HEK293 (cell line): ENCODE measurements at regions not wholly inside any gene's neighbourhood (a gene's known extent, or its start where the extent isn't known, plus 50 kb on each side); places are given as distances from the start of the nearest gene placed in this dataset.

ENCODE experiments used
- CTCF ChIA-PET: fragments of 350-600 bp; formaldehyde crosslinking; extraction: SDS; loops from one replicate; lab custom pipeline; 2021; ENCODE audit warnings: antibody characterized with exemption; lab: Yijun Ruan, JAX
- POLR2A ChIA-PET: fragments of 300-600 bp; formaldehyde crosslinking; extraction: SDS; loops from one replicate; lab custom pipeline; 2020; ENCODE audit warnings: antibody characterized with exemption, inconsistent platforms; lab: Yijun Ruan, JAX
- H3K27ac ChIP-seq: fragments of 200-500 bp; sonication (Bioruptor generic); 2 replicates; pipeline ENCODE4 v1.5.1; 2014; ENCODE audit warnings: low read depth, low read length, control low read depth, inconsistent platforms; ENCODE audit errors: extremely low read depth
- H3K36me3 ChIP-seq, 2 experiments: fragments of 200-500 bp in 1 of 2; sonication (Bioruptor generic) in 1 of 2; 1 replicate in 1 of 2; 2 replicates in 1 of 2; pipeline ENCODE4 v1.5.1; 2014 to 2017; ENCODE audit warnings: inconsistent platforms in 2 of 2, low read length in 2 of 2; ENCODE audit not compliant: control insufficient read depth in 2 of 2, insufficient read depth in 1 of 2
- H3K4me1 ChIP-seq: fragments of 200-500 bp; sonication (Bioruptor generic); 2 replicates; pipeline ENCODE4 v1.5.1; 2014; ENCODE audit warnings: mild to moderate bottlenecking, low read length, inconsistent platforms; ENCODE audit not compliant: control insufficient read depth, insufficient read depth
- H3K4me3 ChIP-seq: 2 replicates; pipeline ENCODE4 v1.5.1; 2011; ENCODE audit warnings: low read depth, mild to moderate bottlenecking, control low read depth, low read length, moderate library complexity
- H3K9me3 ChIP-seq: fragments of 200-500 bp; sonication (Bioruptor generic); 2 replicates; pipeline ENCODE4 v1.5.1; 2014; ENCODE audit warnings: low read depth, low read length, inconsistent platforms; ENCODE audit not compliant: control insufficient read depth, insufficient read depth
- GLIS1 ChIP-seq: fragments of 450-650 bp; formaldehyde crosslinking; IDR thresholded peaks from 2 replicates; pipeline ENCODE4 v1.5.1; 2016; ENCODE audit warnings: missing biosample characterization, missing genetic modification characterization
- KLF10 ChIP-seq: fragments of 450-650 bp; IDR thresholded peaks from 2 replicates; pipeline ENCODE4 v1.5.1; 2018; ENCODE audit warnings: missing biosample characterization, mild to moderate bottlenecking, missing genetic modification characterization
- PBX3 ChIP-seq: sonication (generic); formaldehyde crosslinking; IDR thresholded peaks from 2 replicates; pipeline ENCODE4 v1.8.1; 2022; ENCODE audit warnings: mild to moderate bottlenecking, moderate library complexity, missing genetic modification reagents
- SCRT2 ChIP-seq: fragments of 450-650 bp; formaldehyde crosslinking; IDR thresholded peaks from 2 replicates; pipeline ENCODE4 v1.5.1; 2016; ENCODE audit warnings: missing biosample characterization, missing genetic modification characterization
- SP7 ChIP-seq: fragments of 450-650 bp; formaldehyde crosslinking; IDR thresholded peaks from 2 replicates; pipeline ENCODE4 v1.5.1; 2016; ENCODE audit warnings: missing biosample characterization, missing genetic modification characterization
- TRIM28 ChIP-seq: IDR thresholded peaks from 2 replicates; pipeline ENCODE4 v1.6.1; 2011; ENCODE audit warnings: low read length, control low read depth, borderline replicate concordance
- WT1 ChIP-seq: fragments of 450-650 bp; formaldehyde crosslinking; IDR thresholded peaks from 2 replicates; pipeline ENCODE4 v1.5.1; 2016; ENCODE audit warnings: missing biosample characterization, missing genetic modification characterization
- YY1 ChIP-seq: fragments of 450-650 bp; formaldehyde crosslinking; IDR thresholded peaks from 2 replicates; pipeline ENCODE4 v1.5.1; 2018; ENCODE audit warnings: missing biosample characterization, missing genetic modification characterization
- ZBTB17 ChIP-seq: fragments of 450-650 bp; formaldehyde crosslinking; IDR thresholded peaks from 2 replicates; pipeline ENCODE4 v1.5.1; 2016; ENCODE audit warnings: missing biosample characterization, missing genetic modification characterization
- ZFHX2 ChIP-seq: fragments of 450-650 bp; formaldehyde crosslinking; conservative IDR thresholded peaks from 2 replicates; pipeline ENCODE4 v1.5.1; 2016; ENCODE audit warnings: missing biosample characterization, missing genetic modification characterization
- ZNF133 ChIP-seq: fragments of 450-650 bp; formaldehyde crosslinking; IDR thresholded peaks from 2 replicates; pipeline ENCODE4 v1.5.1; 2016; ENCODE audit warnings: missing biosample characterization, missing genetic modification characterization
- ZNF174 ChIP-seq: fragments of 450-650 bp; formaldehyde crosslinking; IDR thresholded peaks from 2 replicates; pipeline ENCODE4 v1.5.0; 2017; ENCODE audit warnings: missing biosample characterization, mild to moderate bottlenecking, missing genetic modification characterization
- ZNF202 ChIP-seq: fragments of 450-650 bp; formaldehyde crosslinking; IDR thresholded peaks from 2 replicates; pipeline ENCODE4 v1.5.1; 2016; ENCODE audit warnings: missing biosample characterization, missing genetic modification characterization, borderline replicate concordance
- ZNF302 ChIP-seq: fragments of 450-650 bp; formaldehyde crosslinking; IDR thresholded peaks from 2 replicates; pipeline ENCODE4 v1.5.1; 2016; ENCODE audit warnings: missing biosample characterization, missing genetic modification characterization, low read depth
- ZNF350 ChIP-seq: fragments of 450-650 bp; formaldehyde crosslinking; IDR thresholded peaks from 2 replicates; pipeline ENCODE4 v1.5.0; 2017; ENCODE audit warnings: missing biosample characterization, mild to moderate bottlenecking, missing genetic modification characterization
- ZNF514 ChIP-seq: fragments of 450-650 bp; formaldehyde crosslinking; IDR thresholded peaks from 2 replicates; pipeline ENCODE4 v1.5.1; 2016; ENCODE audit warnings: missing biosample characterization, missing genetic modification characterization
- ZNF555 ChIP-seq: fragments of 450-650 bp; formaldehyde crosslinking; conservative IDR thresholded peaks from 2 replicates; pipeline ENCODE4 v1.5.1; 2017; ENCODE audit warnings: missing biosample characterization, mild to moderate bottlenecking, missing genetic modification characterization, inconsistent platforms
- ZNF626 ChIP-seq: fragments of 450-650 bp; sonication (Bioruptor Pico); formaldehyde crosslinking; IDR thresholded peaks from 2 replicates; pipeline ENCODE4 v1.5.1; 2018; ENCODE audit warnings: missing biosample characterization, missing genetic modification characterization, inconsistent platforms
- ZNF645 ChIP-seq: fragments of 450-650 bp; formaldehyde crosslinking; IDR thresholded peaks from 2 replicates; pipeline ENCODE4; 2016; ENCODE audit warnings: missing biosample characterization, missing genetic modification characterization
- ZNF658 ChIP-seq: fragments of 450-650 bp; formaldehyde crosslinking; IDR thresholded peaks from 2 replicates; pipeline ENCODE4; 2016; ENCODE audit warnings: missing biosample characterization, missing genetic modification characterization
- ZNF701 ChIP-seq: fragments of 450-650 bp; formaldehyde crosslinking; IDR thresholded peaks from 2 replicates; pipeline ENCODE4 v1.5.1; 2016; ENCODE audit warnings: missing biosample characterization, missing genetic modification characterization
- ZSCAN23 ChIP-seq: fragments of 450-650 bp; formaldehyde crosslinking; IDR thresholded peaks from 2 replicates; pipeline ENCODE4 v1.5.1; 2016; ENCODE audit warnings: missing biosample characterization, missing genetic modification characterization
- ZXDB ChIP-seq: fragments of 450-650 bp; formaldehyde crosslinking; IDR thresholded peaks from 2 replicates; pipeline ENCODE4 v1.5.1; 2016; ENCODE audit warnings: missing biosample characterization, missing genetic modification characterization

GRCh38 chr11:95322539-95322938, 91.5 kb upstream of the SESN3 start:
- no peak overlapping the region for H3K4me3 ChIP-seq
- no peaks in the 10 kb centered on the region for H3K36me3 ChIP-seq
- no peak overlapping the region for H3K27ac ChIP-seq
- H3K4me1 ChIP-seq, result no peaks in the 10 kb centered on the region
- TF ChIP-seq ZSCAN23 (tag by site-specific recombination), result no peak
- TF ChIP-seq ZNF350 (tag by site-specific recombination), result no peak
- TF ChIP-seq GLIS1 (tag by site-specific recombination), result peak; percentile 83
- TF ChIP-seq ZFHX2 (tag by site-specific recombination), result 0 out of 2 replicates have a peak, but pooled peaks have one; percentile 8
- ChIA-PET CTCF (interaction anchor here (1.4 kb wide), 1 partner anchor 16 kb away, joined by 4 read pairs; no protein-coding TSS in a partner anchor), POLR2A (no interaction called here)
- H3K9me3 ChIP-seq, result no peaks in the 10 kb centered on the region

GRCh38 chr11:95318498-95318897, 87.5 kb upstream of the SESN3 start:
- TF ChIP-seq ZBTB17 (no peak), SP7 (no peak), ZNF302 (tag by site-specific recombination) (no peak), ZNF626 (no peak), ZNF514 (tag by site-specific recombination) (no peak), WT1 (no peak), ZNF701 (tag by site-specific recombination) (no peak), ZNF658 (no peak), ZNF174 (tag by site-specific recombination) (no peak), KLF10 (tag by site-specific recombination) (no peak), GLIS1 (tag by site-specific recombination) (no peak), ZNF555 (tag by site-specific recombination) (no peak), ZNF202 (no peak), YY1 (tag by site-specific recombination) (no peak), ZXDB (tag by site-specific recombination) (no peak), ZNF645 (no peak), PBX3 (CRISPR knock-in tag) (no peak)
- Histone ChIP-seq H3K36me3 (no peaks in the 10 kb centered on the region), H3K9me3 (no peaks in the 10 kb centered on the region), H3K27ac (no peak overlapping the region), H3K4me1 (no peaks in the 10 kb centered on the region), H3K4me3 (no peak overlapping the region)
- ChIA-PET CTCF (no interaction called here), POLR2A (interaction anchor here (1.3 kb wide), 1 partner anchor 86 kb away, joined by 3 read pairs; no protein-coding TSS in a partner anchor)

- no peak overlapping the region for H3K4me3 ChIP-seq
- POLR2A ChIA-PET, result no interaction called here
- no peaks in the 10 kb centered on the region for H3K4me1 ChIP-seq
- H3K27ac ChIP-seq, result no peak overlapping the region
- H3K9me3 ChIP-seq, result no peaks in the 10 kb centered on the region
- no peaks in the 10 kb centered on the region for H3K36me3 ChIP-seq
- TF ChIP-seq ZNF133 (tag by site-specific recombination), result peak; percentile 25; the same call in 1 of the 2 replicates
- TF ChIP-seq SCRT2 (tag by site-specific recombination), result no peak
- TF ChIP-seq TRIM28, result no peak
- CTCF ChIA-PET, result no interaction called here
Observed at GRCh38 chr11:95308512-95309035, 77.6 kb upstream of the SESN3 start.
